Renal pelvis (tissue), 1 donor: ENCODE measurements at regions not wholly inside any gene's neighbourhood (a gene's known extent, or its start where the extent isn't known, plus 50 kb on each side); places are given as distances from the start of the nearest gene placed in this dataset.

ENCODE experiments used
- DNase-seq: peaks from one replicate; pipeline ENCODE4 v3.0.0-alpha.2; 2013

- DNase-seq, result no peak
These were observed 193.9 kb downstream of the FIGN start for GRCh38 chr2:163541943-163542342.

- DNase-seq, result no peak
These were observed 194.3 kb downstream of the FIGN start for GRCh38 chr2:163541495-163541894.

DNA sequence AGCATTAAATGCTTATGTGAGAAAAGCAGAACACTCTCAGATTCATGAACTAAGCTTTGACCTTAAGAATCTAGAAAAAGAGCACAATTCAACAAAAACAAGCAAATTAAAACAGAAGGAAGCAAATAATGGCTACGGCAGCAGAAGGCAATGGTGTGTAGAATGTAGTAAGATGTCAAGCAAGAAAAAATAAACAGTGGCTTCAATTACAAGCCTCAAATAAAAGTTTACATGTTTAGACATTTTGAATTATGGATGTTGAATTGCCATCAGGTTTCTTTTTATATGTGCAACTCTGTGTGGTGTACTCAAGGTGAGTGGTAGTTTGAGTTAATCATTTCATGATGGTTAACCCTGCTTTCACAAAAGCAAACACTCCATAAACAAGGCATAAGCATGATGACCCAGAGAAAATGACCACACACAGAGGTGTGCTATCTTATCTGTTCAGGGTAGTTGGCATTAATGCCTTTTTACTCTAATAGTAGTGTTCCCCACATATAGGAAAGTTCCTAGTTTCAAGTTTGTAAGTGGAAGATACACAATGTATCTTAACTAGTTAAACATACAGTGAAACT, 207.1 kb downstream of the FIGN start:
- no peak for DNase-seq

DNA sequence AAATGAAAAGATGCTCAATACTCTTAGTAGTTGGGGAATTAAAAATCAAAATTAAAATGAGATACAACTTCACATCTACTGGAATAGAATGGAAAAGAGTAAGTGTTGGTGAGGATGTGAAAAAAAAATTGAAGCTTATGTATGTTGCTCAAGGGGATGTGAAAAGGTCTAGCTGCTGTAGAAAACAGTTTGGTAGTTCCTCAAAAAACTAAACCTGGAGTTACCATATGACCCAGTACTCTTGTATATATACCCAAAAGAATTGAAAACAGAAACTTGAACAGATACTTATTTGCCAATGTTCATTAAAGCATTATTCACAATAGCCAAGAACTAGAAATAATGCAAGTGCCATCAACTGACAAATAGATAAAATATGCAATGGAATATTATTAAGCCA, 208.4 kb downstream of the FIGN start:
- no peak for DNase-seq

- DNase-seq, result no peak
These were observed 217.0 kb downstream of the FIGN start for GRCh38 chr2:163518762-163519161.

DNA sequence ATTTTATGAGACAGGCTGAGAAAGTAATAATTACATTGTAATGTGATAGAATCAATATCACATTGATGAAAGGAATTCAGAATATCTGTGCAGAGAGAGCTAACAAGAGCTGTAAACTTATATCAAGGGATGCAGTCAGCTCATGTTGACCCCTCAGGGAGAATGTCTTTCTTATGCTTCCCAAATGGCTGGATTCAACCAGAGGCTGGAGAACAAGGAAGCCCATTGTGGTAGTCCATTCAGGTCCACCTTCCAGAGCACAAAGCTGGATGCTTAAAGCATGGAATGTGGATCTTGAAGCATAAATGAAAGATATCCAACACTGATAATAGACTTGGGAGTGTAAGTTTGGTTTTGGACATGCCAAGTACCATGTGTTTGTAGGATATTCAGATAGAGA, 220.0 kb downstream of the FIGN start:
- no peak for DNase-seq

DNA sequence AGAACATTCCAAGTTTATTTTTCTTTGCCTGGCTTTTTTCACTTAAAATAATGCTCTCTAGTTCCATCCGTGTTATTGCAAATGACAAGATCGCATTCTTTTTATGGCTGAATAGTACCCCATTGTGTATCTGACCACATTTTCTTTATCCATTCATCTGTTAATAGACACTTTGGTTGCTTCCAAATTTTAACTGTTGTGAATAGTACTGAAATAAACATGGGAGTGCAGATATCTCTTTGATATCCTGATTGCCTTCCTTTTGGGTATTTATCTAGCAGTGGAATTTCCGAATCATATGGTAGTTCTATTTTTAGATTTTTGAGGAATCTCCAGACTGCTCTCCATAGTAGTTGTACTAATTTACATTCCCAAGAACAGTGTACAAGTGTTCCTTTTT, 230.5 kb downstream of the FIGN start:
- DNase-seq, result no peak

DNA sequence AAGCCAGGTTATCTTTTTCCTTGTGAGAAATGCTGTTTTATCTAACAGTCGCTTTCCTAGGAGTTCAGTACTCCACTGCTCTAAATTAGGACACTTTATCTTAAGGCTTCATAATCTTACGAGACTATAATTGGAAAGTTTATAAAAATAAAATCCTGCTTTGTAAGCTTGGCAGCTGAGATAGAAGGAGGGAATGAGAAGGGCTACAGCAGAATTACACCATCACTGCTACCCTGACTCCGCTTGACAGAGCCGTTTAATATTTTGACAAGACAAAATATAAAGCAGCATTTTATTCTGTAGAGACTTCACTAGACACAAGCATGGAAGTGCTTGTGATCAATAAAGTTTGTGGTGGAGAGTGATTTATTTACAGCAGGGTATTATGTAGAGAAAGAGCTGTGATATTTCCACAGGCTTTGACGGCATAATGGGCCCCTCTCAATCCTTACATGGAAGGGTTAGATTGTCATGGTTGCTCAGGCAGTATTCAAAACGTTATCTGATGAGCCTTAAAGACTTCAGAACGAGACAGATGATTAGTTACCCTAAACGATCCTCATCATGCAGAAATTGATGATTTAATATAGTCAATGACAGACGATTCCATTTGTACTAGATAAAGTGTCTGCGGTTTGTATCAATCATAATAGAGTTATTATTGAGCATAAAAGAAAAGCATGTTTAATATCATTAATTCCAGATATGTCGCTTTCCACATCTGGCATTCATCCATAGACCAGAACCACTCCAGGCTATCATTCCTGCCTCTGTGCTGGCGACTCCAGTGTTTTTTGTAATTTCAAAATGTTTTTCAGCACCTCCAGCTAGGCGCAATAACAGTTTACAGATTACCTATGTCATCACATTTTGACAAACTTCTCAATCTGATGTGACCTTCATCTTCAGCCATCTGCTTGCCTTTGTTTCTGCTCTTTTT, 242.2 kb downstream of the FIGN start:
- DNase-seq, result no peak

- DNase-seq, result no peak
These were observed 244.0 kb downstream of the FIGN start for GRCh38 chr2:163491850-163492249.

GRCh38 chr2:163490281-163490680, 245.5 kb downstream of the FIGN start:
- no peak for DNase-seq

GRCh38 chr2:163481515-163481914, 254.3 kb downstream of the FIGN start:
- DNase-seq, result no peak

DNA sequence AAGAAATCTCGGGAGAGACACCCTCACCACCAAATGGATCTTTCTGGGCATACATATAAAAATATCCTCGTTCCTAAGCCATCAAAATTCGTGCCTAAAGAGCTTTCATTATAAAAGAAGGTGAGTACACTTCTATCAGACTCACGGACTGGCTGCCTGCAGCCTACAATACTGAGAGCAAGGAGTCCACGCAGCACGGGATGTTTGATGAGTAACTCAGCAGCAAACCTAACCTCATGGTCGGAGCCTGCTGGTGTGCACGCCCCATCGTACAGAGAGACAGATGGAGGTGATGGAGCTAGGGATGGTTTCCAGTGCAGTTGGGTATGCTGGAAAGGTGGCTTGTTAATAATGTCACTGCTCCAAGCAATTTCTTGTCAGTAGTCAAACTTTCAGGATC, 256.2 kb downstream of the FIGN start:
- DNase-seq, result no peak

- DNase-seq, result no peak
These were observed 260.0 kb downstream of the FIGN start for GRCh38 chr2:163475815-163476214.

- no peak for DNase-seq
These were observed 260.9 kb downstream of the FIGN start for GRCh38 chr2:163474889-163475288.

DNA sequence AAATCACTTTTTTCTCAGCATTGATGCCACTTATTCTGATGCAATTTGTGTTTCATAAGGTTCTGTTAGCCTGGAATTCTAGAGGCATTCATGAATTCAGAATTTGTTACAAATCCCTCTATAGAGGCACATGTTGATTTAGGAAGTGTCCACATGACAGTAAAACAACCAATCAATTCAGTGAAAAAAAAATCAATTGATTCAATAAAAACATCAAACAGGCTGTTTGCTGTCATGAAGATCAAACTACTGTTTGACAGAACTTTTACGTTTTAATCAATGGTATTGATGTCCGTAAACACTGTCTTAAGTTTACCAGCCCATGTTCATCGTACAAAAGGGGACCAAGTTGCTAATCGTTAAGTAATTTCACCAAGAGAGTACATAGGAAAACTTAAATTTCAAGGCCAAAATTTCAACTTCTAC, 261.5 kb downstream of the FIGN start:
- no peak for DNase-seq

DNA sequence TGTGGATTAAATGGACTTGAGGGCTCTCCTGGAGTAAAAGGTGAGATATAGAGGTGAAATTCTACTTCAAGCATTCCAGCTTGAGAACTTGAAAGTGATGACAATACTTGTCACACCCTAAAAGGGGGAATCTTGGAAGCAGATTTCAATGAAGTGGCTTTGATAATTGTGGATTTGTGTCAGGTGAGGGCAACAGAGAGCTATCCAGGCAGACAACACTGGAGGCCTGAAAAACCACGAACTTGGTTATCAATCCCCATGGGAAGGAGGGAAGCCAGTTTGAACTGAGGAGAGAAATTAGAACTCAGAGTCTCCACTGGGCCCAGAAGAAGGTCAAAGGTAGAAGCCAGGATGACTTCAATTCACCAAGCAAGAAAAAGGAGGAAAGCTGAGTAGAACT, 263.9 kb downstream of the FIGN start:
- no peak for DNase-seq

DNA sequence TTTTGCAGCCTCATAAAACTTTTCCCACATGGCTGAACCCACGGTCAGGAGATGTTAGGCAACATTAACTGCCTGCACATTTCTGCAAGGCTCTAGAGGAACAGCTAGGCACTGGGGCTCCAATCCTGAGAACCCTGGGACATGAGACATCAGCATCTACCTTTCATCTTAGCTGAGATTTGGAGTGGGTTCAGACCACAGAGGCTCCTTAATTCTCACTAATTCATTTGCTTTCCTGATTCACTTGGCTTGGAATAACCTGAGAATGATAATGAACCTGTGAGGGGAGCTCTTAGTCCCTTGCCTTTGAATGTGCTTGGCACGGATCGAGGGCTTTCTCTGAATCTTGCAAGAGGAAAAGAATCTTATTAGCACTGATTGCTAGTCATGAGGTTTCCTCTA, 266.2 kb downstream of the FIGN start:
- no peak for DNase-seq

GRCh38 chr2:163467251-163467630, 268.6 kb downstream of the FIGN start:
- no peak for DNase-seq

- no peak for DNase-seq
These were observed 269.2 kb downstream of the FIGN start for GRCh38 chr2:163466331-163467250.

DNA sequence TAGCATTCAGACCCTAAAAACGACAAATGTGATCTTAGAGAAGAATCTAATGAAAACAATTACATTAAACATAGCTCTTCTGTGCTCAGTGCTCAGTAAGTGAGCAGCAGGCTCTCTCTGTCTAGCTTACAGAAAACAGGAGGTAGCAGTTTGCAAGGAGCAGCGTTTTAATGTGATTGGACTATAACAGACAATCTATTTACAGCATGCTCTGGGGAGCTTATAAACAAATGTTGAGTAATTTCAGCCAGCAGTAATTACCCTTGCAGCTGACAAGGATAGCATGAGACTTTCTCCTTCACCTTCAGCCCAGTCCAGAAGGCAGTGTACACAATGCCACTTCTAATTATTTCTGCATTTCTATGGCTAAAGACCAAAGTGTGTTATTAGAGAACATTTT, 270.4 kb downstream of the FIGN start:
- no peak for DNase-seq

DNA sequence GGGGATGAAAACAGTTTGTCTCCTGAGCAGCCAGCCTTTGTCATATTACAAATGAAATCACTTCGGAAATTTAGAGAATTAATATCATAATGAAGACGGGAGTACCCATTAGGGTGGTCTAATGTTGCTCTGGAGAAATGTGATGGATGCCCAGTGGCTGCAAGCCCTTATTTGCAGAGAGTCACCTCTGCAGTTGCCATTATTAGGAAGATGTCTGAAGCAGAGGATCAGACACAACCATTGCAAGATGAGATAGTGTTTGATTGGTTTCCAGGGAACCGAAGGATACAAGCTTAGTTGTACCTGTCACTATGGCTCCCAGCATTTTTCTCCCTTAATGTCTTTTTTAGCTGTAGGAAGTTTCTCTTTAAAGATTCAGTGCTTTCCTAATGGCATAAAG, 272.4 kb downstream of the FIGN start:
- DNase-seq, result no peak

DNA sequence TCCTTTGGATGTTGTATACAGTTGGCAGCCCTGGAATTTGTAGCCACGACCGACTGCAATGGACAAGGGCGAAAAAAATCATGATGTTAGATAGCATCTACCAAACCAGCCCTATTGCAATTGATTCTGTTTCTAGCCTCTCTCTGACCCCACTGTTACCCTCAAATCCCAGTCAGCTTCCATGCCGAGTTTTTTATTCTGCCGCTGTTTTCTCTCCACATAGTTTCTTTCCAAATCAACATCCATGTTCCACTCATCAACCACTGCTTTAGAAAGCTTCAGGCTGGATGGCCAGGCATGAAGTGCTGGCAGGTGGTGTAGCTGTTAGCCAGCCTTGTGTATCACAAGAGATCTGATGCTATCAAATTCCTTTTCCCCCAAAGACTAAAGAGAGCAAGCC, 272.8 kb downstream of the FIGN start:
- no peak for DNase-seq

- DNase-seq, result no peak
These were observed 275.8 kb downstream of the FIGN start for GRCh38 chr2:163459986-163460385.
